ENCODE measurements at regions not wholly inside any gene's neighbourhood (a gene's known extent, or its start where the extent isn't known, plus 50 kb on each side); places are given as distances from the start of the nearest gene placed in this dataset.

DNA sequence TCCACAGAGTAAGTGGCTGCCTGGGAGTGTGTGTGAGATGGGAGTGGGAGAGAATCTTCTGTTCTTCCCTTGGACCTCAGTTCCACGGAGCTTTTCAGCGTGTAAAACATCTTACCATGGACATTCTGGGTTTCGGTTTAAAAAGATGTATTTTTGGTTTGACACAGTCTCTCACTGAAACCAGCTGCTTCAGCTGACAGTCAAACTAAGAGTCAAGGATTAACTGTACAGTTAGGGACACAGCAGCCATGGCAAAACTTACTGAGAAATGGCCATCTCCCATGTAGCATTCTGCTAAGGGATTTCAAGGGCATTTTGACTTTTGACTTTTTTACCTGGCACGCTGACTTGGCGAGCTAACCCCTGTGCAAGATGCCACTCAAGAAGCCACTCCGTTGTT, 93.8 kb upstream of the IL12B start:
- no peak for DNase-seq

DNA sequence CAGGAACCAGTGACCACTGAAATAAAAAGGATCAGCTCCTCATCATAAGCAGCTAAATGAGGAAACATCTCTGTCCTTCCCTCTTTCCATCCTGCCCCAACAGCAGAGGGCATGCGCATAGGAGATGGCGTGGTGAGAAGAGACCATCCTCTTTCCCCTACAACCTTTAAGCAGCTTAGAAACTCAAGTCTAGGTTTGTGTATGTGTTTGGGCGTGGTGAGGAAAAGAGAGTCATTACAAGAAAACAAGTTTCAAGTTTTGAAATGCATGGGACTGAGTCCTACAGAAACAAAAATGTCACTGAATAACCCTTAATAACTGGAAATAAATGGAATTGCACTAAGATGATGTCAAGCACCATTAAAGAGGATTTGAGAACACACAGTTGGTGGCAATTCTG, 96.4 kb upstream of the IL12B start:
- DNase-seq = no peak

DNA sequence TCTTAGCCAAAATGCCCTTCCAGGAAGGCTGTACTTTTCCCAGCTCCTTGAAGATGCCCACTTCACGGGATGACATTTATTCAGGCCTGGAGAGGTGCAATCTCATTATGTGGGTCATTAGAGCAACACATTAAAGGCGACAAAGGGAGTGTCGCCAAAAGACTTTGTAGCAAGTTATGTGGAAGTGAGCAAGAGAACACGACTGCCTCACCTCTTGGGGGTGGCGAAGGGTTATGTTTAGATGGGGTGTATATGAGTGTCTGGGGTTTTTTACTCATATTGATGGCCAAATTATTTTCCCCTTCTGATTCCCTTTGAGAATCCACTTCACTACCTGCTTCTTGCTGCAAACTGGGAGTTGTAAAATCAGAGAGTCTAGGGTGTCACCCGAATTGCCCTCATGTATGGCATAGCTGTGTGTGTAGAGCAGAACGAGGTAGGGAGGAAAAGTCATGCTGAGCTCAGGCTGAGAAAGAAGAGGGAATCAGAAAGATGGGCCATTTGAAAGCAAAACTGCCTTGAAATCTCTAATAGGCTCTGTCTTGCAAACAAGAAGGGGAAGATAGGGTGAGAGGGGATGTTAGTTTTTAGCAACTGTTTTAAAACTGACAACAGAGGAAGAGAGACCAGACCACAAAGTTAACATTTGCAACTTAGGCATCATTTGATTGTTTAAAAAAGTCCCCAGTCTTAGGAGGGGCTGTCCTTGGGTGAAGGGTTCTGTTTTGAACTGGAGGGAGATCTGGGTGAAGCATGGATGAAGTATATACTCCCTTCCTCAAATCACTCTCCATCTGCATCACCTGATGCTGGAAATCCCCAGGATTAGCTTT, 97.1 kb upstream of the IL12B start:
- DNase-seq = no peak

DNA sequence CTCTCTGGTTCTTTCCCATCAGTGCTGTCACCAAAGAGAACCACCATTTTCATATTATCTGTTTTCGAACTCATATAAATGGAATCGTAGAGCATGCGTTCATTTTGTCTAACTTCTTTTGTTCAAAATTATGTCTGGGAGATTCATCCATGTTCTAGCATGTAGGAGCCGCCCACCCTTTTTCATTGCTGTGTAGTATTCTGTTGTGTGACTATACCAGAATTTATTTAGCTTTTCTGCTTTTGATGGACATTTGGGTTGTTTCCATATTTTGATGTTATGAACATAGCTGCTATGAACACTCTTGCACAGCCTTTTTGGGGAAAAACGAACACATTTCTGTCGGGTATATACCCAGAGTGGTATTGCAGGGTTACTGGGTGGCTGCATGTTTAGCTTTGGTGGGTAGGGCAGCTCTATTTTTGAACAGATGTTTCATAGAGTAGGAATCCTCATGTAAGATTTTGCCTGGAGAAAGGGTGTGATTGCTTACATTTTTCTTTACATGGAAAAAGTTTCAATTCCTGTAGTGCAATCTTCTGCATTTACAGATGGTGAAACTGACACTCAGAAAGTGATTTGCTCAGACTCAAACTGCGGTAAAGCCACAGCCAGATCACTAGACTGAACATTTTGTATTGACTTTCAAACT, 100.2 kb upstream of the IL12B start:
- DNase-seq = no peak

DNA sequence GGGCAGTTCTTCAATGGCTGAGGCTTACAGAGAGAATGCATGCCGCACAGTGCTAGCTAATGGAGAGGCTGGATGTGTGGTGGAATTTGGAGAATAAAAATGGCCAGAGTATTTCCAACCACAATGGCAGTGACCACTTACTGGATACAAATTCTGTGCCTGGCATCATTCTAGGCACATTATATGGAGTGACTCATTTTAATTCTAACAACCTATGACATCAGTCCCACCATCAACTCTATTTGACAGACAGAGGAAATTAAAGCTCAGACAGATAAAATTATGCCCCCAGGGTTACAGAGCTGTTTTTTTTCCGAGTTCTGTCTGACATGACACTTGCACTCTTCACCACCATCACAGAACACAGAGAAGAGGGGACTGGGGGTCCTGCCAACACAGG, 105.6 kb upstream of the IL12B start:
- no peak for DNase-seq

DNA sequence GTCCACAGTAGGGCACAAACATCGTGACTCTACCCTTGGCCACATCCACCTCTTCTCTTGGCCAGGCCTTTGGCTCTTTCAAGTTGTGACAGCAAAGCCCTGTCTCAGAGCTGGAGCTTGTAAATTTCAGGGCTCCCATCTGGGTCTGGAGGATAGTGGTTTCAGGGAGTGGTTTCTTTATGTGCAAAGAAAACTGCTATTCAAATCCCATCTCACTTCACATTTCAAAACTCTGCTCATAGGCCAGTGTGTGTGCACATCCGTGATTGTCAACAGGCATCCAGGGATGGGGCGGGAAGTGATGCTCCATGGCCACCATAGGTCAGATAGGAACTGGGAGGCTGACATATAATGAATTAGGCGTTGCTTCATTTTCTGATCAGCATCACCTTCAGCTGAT, 107.8 kb upstream of the IL12B start:
- no peak for DNase-seq

DNA sequence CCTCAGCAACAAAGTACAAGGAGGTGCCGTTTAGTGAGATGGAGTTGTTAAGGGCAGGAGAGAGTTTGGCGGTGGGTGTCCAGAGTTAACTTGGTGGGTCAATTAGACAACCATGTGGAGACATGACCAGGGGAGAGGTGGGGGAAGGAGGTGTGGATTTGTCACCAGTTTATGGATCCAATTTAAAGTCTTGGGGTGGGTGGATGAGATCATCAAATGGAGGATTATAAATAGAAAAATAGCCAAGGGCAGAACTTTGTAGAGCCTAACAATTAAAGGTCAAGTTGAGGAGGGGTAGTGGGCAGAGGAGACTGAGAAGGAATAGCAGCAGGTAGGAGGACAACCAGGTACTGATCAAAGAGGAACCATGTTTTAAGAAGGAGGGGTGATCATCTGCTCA, 108.7 kb upstream of the IL12B start:
- DNase-seq = no peak

DNA sequence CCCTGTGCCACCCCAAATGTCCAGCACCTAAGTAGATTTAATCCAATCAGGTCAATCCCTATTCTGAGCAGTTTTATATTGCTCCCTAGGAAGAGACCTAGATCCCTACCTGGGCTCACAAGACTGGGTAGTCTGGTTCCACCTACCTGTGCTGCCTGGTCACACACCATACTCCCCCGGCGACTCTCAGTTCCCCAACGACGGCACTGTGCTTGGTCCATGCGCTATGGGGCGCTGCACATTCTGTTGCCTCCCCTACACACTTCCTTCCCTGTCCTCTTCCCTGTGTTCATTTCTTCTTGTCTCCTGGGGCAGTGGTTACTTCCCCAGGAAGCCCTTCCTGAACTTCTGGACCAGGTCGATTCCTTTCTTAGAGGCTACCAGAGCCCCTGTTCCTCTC, 109.9 kb upstream of the IL12B start:
- no peak for DNase-seq

DNA sequence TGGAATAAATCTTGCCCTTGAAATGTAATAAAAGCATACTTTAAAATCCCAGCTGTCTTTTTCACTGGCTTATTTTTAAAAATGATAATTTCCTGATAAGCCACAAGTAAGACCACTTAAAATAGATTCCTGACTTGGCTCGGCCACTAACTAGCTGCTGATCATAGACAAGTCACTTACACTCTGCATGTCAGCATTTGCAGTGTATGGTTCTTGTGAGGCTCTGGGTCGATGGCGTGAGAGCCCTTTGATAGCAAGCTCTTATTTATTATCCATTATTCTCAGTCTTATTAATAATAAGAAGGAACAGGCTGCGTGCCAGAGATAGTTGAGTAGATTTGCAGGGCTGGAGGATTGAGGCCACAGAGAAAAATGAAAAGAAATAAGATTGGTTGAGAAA, 110.7 kb upstream of the IL12B start:
- no peak for DNase-seq

DNA sequence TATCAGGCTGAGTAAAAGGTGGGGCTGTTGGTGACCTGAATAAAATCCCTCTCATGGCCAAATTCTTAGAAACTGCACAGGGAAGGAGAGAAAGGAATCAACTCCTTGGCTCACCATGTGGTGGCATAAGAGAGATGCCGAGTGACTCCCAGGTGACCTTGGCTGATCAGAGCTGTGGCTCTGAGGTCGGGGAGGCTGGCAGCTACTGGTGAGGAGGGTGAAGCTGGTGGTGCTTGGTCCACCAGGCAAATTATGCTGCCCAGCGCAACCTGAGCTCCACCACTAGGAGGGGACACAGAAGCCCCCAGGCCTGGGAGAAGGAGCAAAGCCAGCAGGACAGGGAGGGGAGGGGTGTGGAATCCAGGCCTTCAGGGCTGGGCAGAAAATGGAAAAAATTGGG, 111.2 kb upstream of the IL12B start:
- DNase-seq = no peak

DNA sequence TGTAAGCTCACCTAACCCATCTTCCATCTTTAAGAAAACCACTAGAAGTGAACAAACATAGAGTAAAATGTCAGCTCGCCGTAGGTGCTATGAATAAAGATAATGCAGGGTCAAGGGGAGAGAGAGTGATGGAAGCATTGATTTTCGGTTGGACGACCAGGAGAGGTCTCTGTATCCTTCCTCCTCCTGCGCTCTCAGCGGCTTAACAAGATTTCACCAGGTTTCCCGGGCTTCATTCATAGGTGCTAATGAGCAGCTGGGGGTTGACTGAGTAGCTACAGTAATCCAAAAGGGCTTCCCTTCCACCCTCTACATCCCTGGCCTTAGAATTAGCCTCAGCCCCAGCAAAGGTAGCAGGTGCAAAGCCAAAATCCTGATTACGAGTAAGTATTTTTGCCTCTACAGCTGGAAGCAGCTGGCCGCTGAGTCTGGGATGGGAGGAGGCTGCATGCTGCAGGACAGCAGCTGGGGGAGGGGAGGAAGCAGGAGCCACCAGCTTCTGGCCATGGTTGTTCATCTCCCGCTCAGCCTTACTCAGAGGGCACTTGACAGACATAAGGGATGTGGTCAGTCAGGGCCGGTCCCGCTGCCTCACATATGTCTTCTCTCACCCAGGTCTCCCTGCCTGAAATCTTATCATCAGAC, 112.0 kb upstream of the IL12B start:
- no peak for DNase-seq

DNA sequence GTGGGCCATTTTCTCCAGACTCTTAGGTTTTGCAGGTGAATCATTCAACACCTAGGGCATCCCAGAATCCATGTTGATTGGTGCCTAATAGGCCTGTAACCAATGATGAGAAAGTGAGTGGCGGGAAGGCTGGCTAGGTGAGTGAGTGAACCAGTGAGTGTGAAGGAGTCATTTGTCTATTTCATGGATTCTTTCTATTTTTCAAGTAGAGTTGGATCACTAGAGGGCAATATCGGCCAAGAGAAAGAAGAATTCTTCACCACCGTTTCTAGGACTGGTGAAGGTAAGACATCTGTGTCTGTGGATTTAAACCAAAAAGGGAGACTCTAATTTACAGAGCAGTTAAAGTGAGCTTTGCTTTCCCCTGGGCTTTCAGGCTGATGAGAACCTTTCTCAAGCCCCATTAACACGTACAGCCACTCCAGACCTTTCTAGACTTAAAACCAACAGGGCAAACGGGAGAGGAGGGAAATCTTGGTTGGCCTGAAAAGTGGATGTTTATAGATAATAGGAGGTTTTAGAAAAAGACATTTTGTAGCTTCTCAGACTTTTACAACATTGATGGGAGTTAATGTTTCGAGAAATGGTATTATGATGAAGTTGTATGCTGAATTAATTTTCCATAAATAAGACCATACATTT, 114.3 kb upstream of the IL12B start:
- DNase-seq = peak; percentile 3

DNA sequence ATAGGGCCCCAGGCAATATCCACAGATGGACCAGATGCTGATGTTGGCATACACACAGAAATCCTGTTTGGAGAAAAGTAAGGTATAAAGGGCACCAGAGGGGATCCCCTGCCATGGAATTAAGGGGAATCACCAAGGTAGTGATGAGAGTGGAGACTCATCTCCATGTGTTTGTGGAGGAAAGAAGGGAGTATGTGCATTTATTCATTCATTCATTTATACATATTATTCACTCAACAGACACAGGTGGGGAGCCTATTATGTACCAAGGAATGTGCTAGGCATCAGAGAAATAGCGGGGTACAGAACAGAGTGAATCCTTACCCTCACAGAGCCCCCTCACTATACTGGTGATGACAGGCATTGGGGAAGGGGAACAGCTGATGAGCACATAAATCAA, 116.8 kb upstream of the IL12B start:
- DNase-seq = no peak

DNA sequence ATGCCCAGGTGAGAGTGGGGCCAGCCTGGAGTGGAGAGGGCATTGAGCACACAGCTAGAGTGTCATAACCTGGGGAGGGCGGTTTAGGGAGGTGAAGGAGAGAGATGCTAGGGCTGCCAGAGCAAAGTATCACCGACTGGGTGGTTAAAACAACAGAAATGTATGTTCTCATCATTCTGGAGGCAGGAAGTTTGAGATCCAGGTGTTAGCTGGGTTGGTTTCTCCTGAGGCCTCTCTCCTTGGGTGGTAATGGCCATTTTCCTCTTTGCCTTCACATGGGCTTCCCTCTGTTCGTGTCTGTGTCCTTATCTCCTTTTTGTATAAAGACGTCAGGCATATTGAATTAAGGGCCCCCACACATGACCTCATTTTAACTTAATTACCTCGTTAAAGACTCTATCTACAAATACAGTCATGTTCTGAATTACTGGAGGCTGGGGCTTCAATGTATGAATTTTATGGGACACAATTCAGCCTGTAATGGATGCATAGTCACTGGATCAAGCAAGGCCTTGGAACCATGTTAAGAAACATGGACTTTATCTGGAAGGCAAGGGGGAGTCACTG, 118.6 kb upstream of the IL12B start:
- no peak for DNase-seq

DNA sequence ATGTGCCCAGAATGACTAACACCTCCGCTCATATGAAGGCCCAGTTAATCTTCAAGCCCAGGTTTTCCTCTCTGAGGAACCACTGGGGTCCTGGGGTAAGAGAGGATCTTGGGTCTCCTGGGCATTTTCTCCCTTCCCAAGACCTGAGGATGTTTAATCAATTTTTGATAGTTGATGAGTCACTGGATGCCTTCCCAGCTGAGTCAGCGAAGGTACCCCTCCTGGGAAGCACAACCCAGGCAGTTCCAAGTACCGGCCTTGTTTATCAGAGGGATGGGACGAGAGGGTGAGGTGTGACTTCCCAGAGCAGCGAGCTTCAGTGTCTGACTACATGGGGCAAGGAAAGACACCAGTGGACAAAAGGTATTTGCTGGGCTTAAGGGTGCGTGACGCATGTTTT, 119.6 kb upstream of the IL12B start:
- no peak for DNase-seq

DNA sequence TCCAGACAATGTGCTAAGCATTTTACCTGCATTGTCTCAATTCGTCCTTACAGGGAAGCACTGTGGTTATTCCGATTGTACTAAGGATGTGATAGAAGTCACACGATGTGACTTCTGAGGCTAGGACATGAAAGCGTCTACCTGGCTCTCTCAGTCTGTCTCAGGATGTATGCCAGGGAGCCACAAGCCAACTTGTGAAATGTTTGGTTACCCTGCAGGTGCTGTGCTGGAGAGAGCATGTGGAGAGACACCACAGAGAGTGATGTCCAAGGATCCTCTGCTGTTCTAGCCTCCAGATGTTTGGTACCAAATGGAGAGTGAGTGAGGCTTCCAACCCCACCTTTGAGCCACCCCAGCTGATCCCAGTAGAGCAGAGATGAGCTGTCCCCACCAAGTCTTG, 120.1 kb upstream of the IL12B start:
- no peak for DNase-seq

DNA sequence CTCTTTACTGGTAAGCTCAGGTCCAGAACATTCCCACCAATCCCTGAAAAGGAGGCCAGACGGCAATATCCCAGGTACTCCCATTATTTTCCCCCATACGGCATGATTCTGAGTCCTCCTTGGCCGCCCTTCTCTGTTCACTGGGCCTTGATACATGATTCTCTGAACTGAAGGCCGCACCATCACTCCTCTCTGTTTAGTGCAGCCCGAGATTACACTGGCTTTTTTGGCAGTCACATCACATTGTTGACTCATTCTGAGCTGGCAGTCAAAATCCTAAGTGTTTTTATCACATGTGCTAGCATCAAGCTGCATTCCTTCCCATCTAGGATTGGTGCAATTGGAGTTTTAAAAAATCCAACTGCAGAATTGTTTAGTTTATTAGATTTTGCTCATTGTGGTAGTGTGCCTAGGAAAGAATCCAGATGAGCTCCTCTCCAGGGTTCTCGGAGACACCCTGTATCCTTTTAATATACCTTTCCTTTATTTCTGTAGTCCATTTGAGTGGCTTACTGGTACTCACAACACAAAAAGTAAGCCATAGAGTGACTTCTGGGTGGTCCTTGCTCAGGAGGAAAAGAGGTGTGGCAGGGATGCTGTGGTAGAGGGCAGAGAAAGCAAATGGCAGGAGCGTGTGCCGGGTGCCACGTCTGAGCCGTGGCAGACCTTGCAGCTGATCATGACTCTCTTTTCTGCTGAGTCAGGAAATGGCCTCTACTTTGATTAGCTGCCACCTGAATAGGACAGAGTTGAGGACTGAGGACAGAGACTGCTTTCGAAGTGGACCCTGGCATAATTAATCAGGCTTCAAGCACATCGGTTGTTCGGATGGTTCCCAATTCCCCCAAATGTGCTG, 121.1 kb upstream of the IL12B start:
- no peak for DNase-seq

DNA sequence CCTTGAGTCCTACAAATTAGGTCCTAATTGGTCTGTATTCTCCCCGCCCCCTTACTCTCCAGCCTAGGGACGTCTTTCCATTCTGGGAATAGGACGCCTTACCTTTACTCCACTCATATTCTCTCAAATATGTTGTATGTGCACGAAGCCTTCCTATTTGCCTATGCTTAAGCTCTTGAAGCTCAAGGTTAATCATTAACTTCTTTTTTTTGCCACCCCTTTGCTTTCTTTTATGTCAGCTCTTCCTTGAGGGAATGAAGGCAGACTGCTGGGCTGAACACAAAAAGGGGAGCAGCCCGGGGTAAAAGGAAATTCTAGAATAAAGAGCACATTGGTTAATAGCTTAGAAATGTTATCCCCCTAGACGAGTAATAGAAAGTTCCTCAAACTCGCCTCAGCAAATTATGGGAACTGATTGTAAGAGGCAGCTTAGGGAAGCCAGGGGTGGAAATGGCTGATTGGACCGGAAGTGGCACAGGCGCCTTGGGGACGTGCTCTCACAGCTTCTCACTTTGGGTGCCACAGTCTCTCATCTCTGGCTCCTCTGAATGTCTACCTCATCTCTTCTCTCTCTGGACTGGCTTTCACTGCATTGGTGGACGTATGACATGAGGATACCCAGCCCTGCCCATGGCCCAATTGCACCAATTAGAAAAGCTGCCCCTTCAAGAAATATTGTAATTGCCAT, 122.3 kb upstream of the IL12B start:
- DNase-seq = no peak

DNA sequence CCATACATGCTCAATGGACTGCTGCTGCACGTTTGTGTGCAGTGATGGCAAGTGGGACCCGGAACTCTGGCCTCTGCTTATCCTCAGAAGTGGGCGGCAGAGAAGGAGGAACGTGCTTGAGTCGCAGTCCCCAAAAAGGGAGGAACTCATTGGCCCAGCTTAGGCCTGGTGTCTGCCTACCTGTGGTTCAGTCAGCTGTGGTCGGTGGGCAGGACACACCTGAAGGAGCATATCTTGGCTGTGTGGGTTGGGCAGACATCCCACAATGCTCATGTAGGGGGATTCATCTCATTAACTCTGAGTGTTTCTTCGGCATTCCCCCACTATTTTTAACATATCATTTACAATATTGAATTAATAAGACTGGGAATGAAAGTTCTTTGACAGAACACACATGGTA, 122.9 kb upstream of the IL12B start:
- no peak for DNase-seq

DNA sequence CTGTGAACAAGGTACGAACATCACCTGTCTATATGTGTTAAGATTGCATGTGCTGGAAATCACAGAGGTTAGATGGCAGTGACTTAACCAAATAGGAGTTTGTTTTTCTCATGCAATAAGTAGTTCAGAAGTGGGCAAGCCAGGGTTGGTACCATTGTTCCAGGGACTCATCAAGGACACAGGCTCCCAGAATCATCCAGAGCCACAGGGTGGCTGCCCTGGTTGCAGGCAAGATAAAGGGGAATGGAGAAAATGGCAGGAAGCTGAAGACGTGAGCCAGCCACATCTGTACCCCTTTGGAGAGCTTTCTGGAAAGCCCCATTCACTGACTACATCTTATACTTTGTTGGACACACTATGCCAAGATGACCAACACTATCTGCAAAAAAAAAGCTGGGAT, 126.0 kb upstream of the IL12B start:
- no peak for DNase-seq

DNA sequence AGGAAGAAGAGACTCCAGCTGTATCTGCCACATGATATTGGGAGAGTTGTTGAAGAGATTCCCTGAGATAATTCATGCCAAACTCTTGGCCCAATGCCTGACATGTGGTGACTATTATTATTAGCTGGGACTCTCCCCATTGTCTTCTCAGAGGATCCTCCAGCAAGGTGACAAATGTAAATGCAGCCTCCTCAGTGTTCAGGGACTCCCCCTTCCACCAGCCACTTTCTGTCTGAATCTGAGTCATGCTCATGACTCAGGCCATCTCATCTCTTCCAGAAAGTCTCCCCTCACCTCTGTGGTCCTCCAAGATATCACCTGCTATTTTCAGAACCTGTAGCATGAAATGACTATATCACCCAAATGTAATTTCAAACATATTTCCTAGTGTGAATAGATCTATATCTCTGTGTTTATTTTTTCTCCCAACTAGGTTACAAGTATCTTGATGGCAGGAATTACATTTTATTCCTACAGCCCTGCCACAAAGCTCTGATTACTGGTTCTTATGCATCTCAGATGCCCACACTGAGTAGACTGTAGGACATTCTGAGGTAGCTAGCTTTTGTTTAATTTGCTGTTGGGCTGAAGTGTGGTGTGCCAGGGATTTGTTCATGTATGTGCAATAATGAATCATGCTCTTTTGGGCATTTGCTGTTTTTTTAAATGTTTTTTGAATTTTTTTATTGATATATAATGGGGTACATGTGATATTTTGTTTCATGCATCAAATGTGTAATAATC, 126.6 kb upstream of the IL12B start:
- DNase-seq = no peak

All from GF-D8 (cell line).